PC-3 (cell line): ENCODE measurements at regions not wholly inside any gene's neighbourhood (a gene's known extent, or its start where the extent isn't known, plus 50 kb on each side); places are given as distances from the start of the nearest gene placed in this dataset.

Experiments used
- CTCF ChIP-seq: fragments of 300-600 bp; sonication (generic); conservative IDR thresholded peaks from 2 replicates; pipeline ENCODE4 v1.5.1; 2017; ENCODE audit warnings: antibody characterized with exemption, low read depth, mild to moderate bottlenecking, low read length
- EZH2 ChIP-seq: fragments of 300-600 bp; sonication (generic); IDR thresholded peaks from one replicate; pipeline ENCODE4 v1.6.1; 2017; ENCODE audit warnings: antibody characterized with exemption, mild to moderate bottlenecking, low read length; ENCODE audit not compliant: unreplicated experiment
- EZH2phosphoT487 ChIP-seq: fragments of 300-600 bp; sonication (generic); IDR thresholded peaks from 2 replicates; pipeline ENCODE4 v1.6.1; 2018; ENCODE audit warnings: mild to moderate bottlenecking, antibody characterized with exemption, low read length, borderline replicate concordance

DNA sequence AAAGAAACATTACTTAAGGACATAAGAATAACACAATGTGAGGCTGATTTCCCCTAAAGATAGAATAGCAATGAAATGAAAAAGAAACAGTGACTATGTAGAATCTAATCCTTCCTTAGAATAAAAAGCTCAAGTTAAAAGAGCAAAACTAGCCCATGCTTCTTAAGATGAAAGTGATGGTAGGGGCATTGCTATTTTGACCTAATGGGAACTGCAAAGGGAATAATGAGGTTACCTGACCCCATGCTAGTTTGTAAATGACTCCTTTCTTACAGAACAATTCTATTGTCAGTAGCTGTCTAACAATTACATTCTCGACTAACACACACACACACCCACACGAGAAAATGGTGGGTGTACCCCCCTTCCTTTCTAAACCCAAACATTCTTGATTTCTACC is 575.8 kb downstream of the CSNK1G3 start:
- TF ChIP-seq EZH2phosphoT487 (no peak), CTCF (no peak), EZH2 (no peak)
